Left ventricle myocardium inferior (tissue), 1 donor: ENCODE measurements at regions not wholly inside any gene's neighbourhood (a gene's known extent, or its start where the extent isn't known, plus 50 kb on each side); places are given as distances from the start of the nearest gene placed in this dataset.

Experiments
- DNase-seq: peaks from one replicate; pipeline ENCODE4 v3.0.0-alpha.2; 2020
- H3K27ac ChIP-seq: fragments of 200-600 bp; replicated peaks from 2 replicates; pipeline ENCODE4 v1.8.0; 2021
- H3K27me3 ChIP-seq: fragments of 200-600 bp; 2 replicates; pipeline ENCODE4 v1.8.0; 2021; ENCODE audit warnings: low read depth
- H3K36me3 ChIP-seq: fragments of 200-600 bp; 2 replicates; pipeline ENCODE4 v1.8.0; 2021
- H3K4me1 ChIP-seq: fragments of 200-600 bp; 2 replicates; pipeline ENCODE4 v1.8.0; 2021
- H3K4me3 ChIP-seq: fragments of 200-600 bp; 2 replicates; pipeline ENCODE4 v1.8.0; 2021; ENCODE audit warnings: mild to moderate bottlenecking, moderate library complexity
- H3K9me3 ChIP-seq: fragments of 200-600 bp; replicated peaks from 2 replicates; pipeline ENCODE4 v1.8.0; 2021
- intact Hi-C: fragments of 100-400 bp; cut with micrococcal nuclease; formaldehyde crosslinking; loops from one replicate; pipeline ENCODE4 v1.11.0; 2022
- TF ChIP-seq, protein P1 (sequence below): fragments of 200-600 bp; IDR thresholded peaks from 2 replicates; pipeline ENCODE4 v1.8.0; 2021; ENCODE audit warnings: antibody characterized with exemption, mild to moderate bottlenecking, borderline replicate concordance
- donor health status: DM: no; HTN: yes; CAD: no; lungs with severe emphysema.

DNA sequence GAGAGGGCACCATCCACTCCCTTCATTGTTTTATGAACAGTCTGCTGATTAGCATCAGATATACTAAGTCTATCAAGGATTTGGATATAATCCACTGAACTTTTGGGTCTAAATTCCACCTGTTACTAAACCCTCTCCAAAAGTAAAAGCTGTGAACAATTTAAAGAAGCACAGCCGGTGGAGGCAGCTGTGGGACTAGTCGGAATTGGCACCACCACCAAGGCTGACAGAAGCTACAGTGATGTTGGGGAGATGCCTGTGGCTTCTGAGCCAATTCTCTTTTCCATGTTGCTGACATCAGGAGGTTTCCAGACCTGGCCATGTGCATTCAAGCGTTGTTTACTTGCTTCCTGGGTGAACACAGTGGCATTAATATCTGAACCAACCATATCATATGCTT, 679.0 kb upstream of the CA10 start:
- no peaks in the 10 kb centered on the region for H3K9me3 ChIP-seq
- TF ChIP-seq, protein P1, sequence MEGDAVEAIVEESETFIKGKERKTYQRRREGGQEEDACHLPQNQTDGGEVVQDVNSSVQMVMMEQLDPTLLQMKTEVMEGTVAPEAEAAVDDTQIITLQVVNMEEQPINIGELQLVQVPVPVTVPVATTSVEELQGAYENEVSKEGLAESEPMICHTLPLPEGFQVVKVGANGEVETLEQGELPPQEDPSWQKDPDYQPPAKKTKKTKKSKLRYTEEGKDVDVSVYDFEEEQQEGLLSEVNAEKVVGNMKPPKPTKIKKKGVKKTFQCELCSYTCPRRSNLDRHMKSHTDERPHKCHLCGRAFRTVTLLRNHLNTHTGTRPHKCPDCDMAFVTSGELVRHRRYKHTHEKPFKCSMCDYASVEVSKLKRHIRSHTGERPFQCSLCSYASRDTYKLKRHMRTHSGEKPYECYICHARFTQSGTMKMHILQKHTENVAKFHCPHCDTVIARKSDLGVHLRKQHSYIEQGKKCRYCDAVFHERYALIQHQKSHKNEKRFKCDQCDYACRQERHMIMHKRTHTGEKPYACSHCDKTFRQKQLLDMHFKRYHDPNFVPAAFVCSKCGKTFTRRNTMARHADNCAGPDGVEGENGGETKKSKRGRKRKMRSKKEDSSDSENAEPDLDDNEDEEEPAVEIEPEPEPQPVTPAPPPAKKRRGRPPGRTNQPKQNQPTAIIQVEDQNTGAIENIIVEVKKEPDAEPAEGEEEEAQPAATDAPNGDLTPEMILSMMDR: no peak
- H3K36me3 ChIP-seq: no peaks in the 10 kb centered on the region
- no peaks in the 10 kb centered on the region for H3K4me1 ChIP-seq
- intact Hi-C loops: no loop called here
- H3K27me3 ChIP-seq: no peaks in the 10 kb centered on the region
- DNase-seq: no peak
- H3K4me3 ChIP-seq: no peak overlapping the region
- no peak overlapping the region for H3K27ac ChIP-seq

DNA sequence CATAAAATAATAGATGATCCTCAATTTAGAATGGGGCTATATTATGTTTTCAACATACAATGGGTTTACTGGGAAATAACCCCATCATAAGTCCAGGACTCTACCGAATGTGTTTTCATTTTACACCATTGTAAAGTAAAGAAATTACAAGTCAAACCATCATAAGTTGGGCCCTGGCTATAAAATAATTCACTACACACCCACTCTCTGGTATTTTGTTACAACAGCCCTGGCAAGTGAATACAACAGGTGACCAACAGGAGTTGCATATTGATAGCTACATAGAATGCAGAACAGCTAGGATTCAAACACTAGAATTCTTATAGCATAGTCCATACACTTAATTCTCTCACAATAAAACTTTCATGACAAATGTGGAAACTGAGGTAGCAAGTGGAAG, 673.0 kb upstream of the CA10 start:
- DNase-seq: no peak
- no peaks in the 10 kb centered on the region for H3K27me3 ChIP-seq
- intact Hi-C loops: no loop called here
- H3K27ac ChIP-seq: no peak overlapping the region
- no peak overlapping the region for H3K4me3 ChIP-seq
- no peaks in the 10 kb centered on the region for H3K4me1 ChIP-seq
- H3K36me3 ChIP-seq: no peaks in the 10 kb centered on the region
- TF ChIP-seq, protein P1: no peak
- no peaks in the 10 kb centered on the region for H3K9me3 ChIP-seq

DNA sequence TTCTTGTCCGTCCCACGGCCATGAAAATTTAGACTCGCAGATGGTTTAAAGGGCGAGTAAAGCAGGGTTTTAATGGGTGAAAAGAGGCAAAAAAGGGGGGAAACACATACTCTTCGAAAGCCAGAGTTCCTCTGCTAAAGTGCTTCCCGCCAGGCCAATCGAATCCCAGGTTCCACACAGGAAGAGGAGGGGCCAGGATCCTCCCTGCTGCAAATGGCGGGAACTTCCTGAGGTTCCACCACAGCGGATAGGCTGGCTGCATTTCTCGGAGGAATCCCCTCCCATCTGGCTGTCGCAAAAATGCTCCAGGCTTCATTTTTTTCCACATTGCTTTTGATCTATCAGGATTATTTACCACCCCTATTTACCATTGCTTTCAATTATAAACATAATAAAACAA, 670.1 kb upstream of the CA10 start:
- TF ChIP-seq, protein P1: no peak
- no peak for DNase-seq
- no peak overlapping the region for H3K27ac ChIP-seq
- intact Hi-C loops: no loop called here
- H3K4me3 ChIP-seq: no peak overlapping the region
- H3K27me3 ChIP-seq: no peaks in the 10 kb centered on the region
- no peaks in the 10 kb centered on the region for H3K9me3 ChIP-seq
- H3K4me1 ChIP-seq: no peaks in the 10 kb centered on the region
- H3K36me3 ChIP-seq: no peaks in the 10 kb centered on the region

DNA sequence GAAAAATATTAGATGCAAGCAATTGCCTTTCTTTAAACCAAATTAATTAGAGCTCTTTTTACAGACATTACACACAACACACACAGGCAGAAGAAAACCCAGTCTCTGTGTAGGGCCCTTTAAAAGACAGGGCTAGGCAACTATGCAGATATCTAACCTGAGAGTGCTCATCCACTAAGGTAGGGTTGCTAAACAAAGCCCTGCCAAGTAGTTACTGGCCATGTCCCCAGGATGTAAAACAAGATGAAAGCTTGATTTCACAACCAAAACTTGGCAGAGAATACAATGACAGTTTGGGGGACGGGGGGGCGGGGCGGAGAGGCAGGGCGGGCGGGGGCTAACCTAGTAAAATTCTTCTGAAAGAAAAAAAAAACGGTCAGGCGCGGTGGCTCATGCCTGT, 669.0 kb upstream of the CA10 start:
- no peak overlapping the region for H3K4me3 ChIP-seq
- no peaks in the 10 kb centered on the region for H3K9me3 ChIP-seq
- DNase-seq: no peak
- H3K36me3 ChIP-seq: no peaks in the 10 kb centered on the region
- no peaks in the 10 kb centered on the region for H3K4me1 ChIP-seq
- no peaks in the 10 kb centered on the region for H3K27me3 ChIP-seq
- intact Hi-C loops: no loop called here
- TF ChIP-seq, protein P1: no peak
- no peak overlapping the region for H3K27ac ChIP-seq

DNA sequence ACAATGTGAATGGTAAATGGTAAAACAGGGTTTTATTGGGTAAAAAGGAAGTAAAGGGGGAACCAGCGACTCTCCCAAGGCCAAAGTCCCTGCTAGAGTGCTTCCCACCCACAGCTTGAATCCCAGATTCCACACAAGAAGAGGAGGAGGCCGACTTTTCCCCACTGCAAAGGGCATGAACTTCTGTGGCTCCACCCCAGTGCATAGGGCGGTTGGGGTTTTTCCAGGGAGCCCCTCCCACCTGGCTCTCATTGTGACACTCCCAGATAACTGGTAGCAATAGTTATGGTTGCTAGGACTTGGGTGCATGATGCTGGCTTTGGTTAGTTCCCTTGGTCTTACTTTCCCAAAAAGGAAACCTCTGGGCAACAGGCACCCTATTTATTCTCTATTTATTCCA, 666.0 kb upstream of the CA10 start:
- no peak overlapping the region for H3K4me3 ChIP-seq
- H3K9me3 ChIP-seq: no peaks in the 10 kb centered on the region
- DNase-seq: no peak
- H3K4me1 ChIP-seq: no peaks in the 10 kb centered on the region
- no peaks in the 10 kb centered on the region for H3K27me3 ChIP-seq
- TF ChIP-seq, protein P1: no peak
- intact Hi-C loops: no loop called here
- H3K27ac ChIP-seq: no peak overlapping the region
- H3K36me3 ChIP-seq: no peaks in the 10 kb centered on the region

DNA sequence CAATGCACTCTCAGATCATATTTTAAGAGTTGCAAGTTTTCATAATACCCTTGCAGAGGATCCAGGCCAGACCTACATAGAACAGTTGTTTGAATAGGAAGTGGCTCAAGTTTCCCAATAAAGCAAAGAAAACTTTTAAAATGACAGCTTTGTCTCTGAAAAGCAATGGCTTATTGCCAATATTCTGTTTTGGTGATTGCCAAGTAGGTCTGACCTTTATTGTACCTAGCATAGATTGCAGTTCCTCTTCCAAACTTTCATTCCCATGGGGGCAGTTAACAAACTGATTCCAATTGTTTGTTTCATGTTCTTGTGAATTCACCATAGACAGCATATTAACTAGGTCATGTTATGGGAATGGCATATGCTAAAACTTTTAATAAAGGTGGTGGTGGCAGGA, 664.6 kb upstream of the CA10 start:
- DNase-seq: no peak
- Histone ChIP-seq H3K4me1 (no peaks in the 10 kb centered on the region), H3K27me3 (peaks cover 2% of the 10 kb centered on the region), H3K4me3 (no peak overlapping the region), H3K9me3 (no peaks in the 10 kb centered on the region), H3K36me3 (no peaks in the 10 kb centered on the region), H3K27ac (no peak overlapping the region)
- intact Hi-C loops: no loop called here
- TF ChIP-seq, protein P1: no peak
